Body of pancreas (tissue), 4 donors: ENCODE measurements at regions not wholly inside any gene's neighbourhood (a gene's known extent, or its start where the extent isn't known, plus 50 kb on each side); places are given as distances from the start of the nearest gene placed in this dataset.

Source experiments
- ATAC-seq: fragments of 150-250 bp; one replicate; pipeline ENCODE4 v1.9.1; 2016
- DNase-seq, 4 donors: peaks; one replicate each; pipeline ENCODE4 v3.0.0-alpha.2; 2019
- H3K27ac ChIP-seq, 4 donors: fragments of 200-600 bp; sonication (generic); 1 replicate in 3 of 4; 2 replicates in 1 of 4; pipeline versions ENCODE4 v1.5.1 to v1.6.1; 2016 to 2019; ENCODE audit warnings: mild to moderate bottlenecking in 1 of 4, mixed read lengths in 1 of 4, moderate library complexity in 1 of 4
- H3K27me3 ChIP-seq, 2 donors: fragments of 200-600 bp; sonication (generic); one replicate each; pipeline ENCODE4 v1.6.0; 2016; ENCODE audit warnings: mild to moderate bottlenecking in 1 of 2
- H3K36me3 ChIP-seq, 2 donors: fragments of 200-600 bp; sonication (generic); replicated peaks in 1 of 2; 2 replicates each; pipeline ENCODE4 v1.5.1; 2016; ENCODE audit warnings: low read depth in 2 of 2; ENCODE audit not compliant: insufficient read depth in 1 of 2
- H3K4me1 ChIP-seq: fragments of 200-600 bp; sonication (generic); one replicate; pipeline ENCODE4 v1.6.0; 2016
- H3K4me3 ChIP-seq, 2 donors: fragments of 200-600 bp; sonication (generic); 1 replicate in 1 of 2; 2 replicates in 1 of 2; pipeline ENCODE4 v1.5.1; 2016 to 2019
- H3K9me3 ChIP-seq, 3 donors: fragments of 200-600 bp; sonication (generic); 1 replicate in 2 of 3; 2 replicates in 1 of 3; pipeline ENCODE4 v1.5.1; 2016
- CTCF ChIP-seq, 7 experiments: fragments of 450-650 bp in 4 of 7; fragments of 200-600 bp in 3 of 7; sonication (generic) in 3 of 7; IDR thresholded peaks; one replicate each; pipeline ENCODE4 v1.5.1; 2016 to 2019; ENCODE audit warnings: antibody characterized with exemption in 7 of 7
- POLR2A ChIP-seq, 3 donors: fragments of 450-650 bp; IDR thresholded peaks; one replicate each; pipeline ENCODE4 v1.6.1; 2016; ENCODE audit warnings: antibody characterized with exemption in 3 of 3, mild to moderate bottlenecking in 2 of 3
- WGBS, 2 donors: methylation state at CpG; one replicate each; pipeline ENCODE4 v1.1.5; 2017; 5-methylcytosine and 5-hydroxymethylcytosine counted together
- intact Hi-C: fragments of 100-400 bp; cut with DNase I; formaldehyde crosslinking; loops from one replicate; pipeline ENCODE4 v1.15.1; 2023

- TF ChIP-seq CTCF (IDR thresholded peaks at IDR 0.05), result no peak
- TF ChIP-seq POLR2A (IDR thresholded peaks at IDR 0.05), result no peak
- H3K27me3 ChIP-seq, result no peaks in the 10 kb centered on the region
- no peaks in the 10 kb centered on the region for H3K36me3 ChIP-seq
- intact Hi-C loops, result no loop called here
- H3K4me3 ChIP-seq, result no peak overlapping the region
- H3K4me1 ChIP-seq, result no peaks in the 10 kb centered on the region
- ATAC-seq (no peak), DNase-seq (no peak)
- H3K9me3 ChIP-seq, result no peaks in the 10 kb centered on the region
- 27 to 43% methylated on average over 4 of the region's 4 CpGs for WGBS, 2 donors
- no peak overlapping the region for H3K27ac ChIP-seq
These were observed 398.9 kb upstream of the ZNF507 start for GRCh38 chr19:31946491-31946890.

DNA sequence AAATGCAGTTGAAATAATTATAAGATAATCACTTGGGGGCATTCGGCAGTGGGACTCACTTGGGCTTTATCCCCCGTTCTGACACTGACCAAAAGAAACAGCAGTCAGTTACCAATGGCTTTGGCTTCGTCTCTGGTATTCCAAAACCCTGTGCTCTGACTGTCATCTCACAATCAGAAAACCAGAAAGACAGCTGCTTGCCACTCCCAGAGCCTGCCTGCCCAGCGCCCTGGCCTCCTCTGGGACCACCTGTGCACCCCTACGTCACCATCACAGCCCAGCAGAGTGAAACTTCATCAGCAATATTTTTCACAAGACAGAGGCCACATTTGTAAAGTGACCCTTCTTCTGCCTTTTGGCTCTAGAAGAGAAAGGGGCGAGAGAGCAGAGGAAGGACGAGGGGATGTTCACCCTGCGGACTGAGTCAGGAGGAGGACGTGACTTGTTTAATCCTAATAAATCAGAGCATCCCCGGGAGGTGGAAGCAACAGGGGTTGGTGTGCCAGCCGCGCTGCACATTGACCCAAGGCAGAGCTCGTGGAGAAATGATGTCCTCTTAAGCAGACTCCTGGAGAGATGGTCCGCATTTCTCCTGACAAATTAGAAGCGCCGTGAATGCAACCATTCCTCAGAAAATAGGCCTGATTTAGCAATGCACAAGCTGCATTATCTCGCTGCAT lies 397.8 kb upstream of the ZNF507 start:
- Histone ChIP-seq H3K4me1 (no peaks in the 10 kb centered on the region), H3K27ac (no peak overlapping the region), H3K36me3 (no peaks in the 10 kb centered on the region), H3K9me3 (no peaks in the 10 kb centered on the region), H3K4me3 (no peak overlapping the region), H3K27me3 (no peaks in the 10 kb centered on the region)
- DNase-seq, result no peak
- intact Hi-C loops, result no loop called here
- no peak for ATAC-seq
- 59 to 66% methylated on average over 17 of the region's 17 CpGs for WGBS, 2 donors
- TF ChIP-seq POLR2A (IDR thresholded peaks at IDR 0.05), result no peak
- TF ChIP-seq CTCF (IDR thresholded peaks at IDR 0.05), result no peak

DNA sequence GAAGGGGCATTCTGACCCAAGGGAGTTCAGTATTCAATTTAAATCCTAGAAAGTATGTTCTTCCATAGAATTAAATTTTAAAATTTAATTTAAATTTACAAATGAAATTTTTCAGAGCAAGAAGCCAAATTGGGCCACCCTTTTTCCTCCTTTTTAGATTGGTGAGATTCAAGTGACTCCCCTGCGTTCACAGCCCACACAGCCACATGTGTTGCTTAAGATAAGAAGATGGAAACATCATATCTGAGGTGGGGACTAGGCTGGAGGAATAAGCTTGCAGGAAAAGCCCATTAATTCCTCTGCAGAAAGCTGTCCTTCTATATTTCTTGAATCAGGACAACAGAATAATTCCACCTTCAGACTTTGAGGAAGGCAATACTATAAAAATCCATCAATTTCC lies 392.7 kb upstream of the ZNF507 start:
- no peaks in the 10 kb centered on the region for H3K4me1 ChIP-seq
- H3K27ac ChIP-seq, result no peak overlapping the region
- no peaks in the 10 kb centered on the region for H3K9me3 ChIP-seq
- intact Hi-C loops, result no loop called here
- no peak overlapping the region for H3K4me3 ChIP-seq
- ATAC-seq (no peak), DNase-seq (no peak)
- H3K27me3 ChIP-seq, result no peaks in the 10 kb centered on the region
- H3K36me3 ChIP-seq, result no peaks in the 10 kb centered on the region
- 35 to 59% methylated on average over 1 of the region's 1 CpG for WGBS, 2 donors
- no peak for TF ChIP-seq POLR2A (IDR thresholded peaks at IDR 0.05)
- no peak for TF ChIP-seq CTCF (IDR thresholded peaks at IDR 0.05)

DNA sequence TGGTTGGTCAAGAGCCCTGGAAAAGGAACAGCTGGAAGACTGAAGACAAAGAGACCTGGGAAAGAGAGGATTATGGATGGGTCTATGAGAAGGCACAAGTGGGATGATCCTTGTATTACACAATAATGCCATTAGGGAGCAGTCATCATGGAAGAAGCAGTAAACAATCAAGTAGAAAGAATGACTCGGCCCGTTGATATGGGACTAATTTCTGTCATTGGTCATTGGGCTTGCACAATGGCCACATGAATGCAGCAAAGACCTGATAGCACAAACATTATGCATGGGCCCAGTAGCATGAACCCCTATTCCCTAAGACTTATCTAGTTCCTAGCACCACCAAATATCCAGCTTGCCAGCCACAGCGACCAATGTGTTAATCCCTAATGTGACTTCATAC lies 390.3 kb upstream of the ZNF507 start:
- intact Hi-C loops, result no loop called here
- Histone ChIP-seq H3K27me3 (no peaks in the 10 kb centered on the region), H3K4me1 (no peaks in the 10 kb centered on the region), H3K4me3 (no peak overlapping the region), H3K9me3 (no peaks in the 10 kb centered on the region), H3K27ac (no peak overlapping the region), H3K36me3 (no peaks in the 10 kb centered on the region)
- TF ChIP-seq CTCF (IDR thresholded peaks at IDR 0.05), result no peak
- no peak for TF ChIP-seq POLR2A (IDR thresholded peaks at IDR 0.05)
- no peak for ATAC-seq
- WGBS, 2 donors, result 65 to 91% methylated on average over 3 of the region's 3 CpGs
- no peak for DNase-seq

DNA sequence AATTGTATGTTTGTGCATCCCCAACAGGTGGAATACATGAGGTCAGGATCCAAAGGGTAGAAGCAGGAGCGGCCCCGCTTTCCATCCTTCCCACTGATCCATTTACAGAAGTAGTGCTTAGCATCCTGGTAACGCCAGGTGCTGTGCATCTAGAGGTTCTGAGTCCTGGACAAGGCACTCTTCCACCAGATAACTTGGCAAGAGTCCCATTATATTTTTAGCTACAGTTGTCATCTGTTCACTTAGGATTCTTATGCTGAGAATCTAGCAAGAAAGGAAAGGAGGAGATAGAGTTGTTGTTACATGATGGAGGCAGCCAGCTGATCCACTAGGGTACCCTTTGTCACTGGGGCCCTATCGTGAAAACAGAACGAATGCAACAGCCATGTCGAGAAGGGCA lies 389.5 kb upstream of the ZNF507 start:
- intact Hi-C loops, result no loop called here
- Histone ChIP-seq H3K27me3 (no peaks in the 10 kb centered on the region), H3K9me3 (no peaks in the 10 kb centered on the region), H3K4me3 (no peak overlapping the region), H3K27ac (no peak overlapping the region), H3K36me3 (no peaks in the 10 kb centered on the region), H3K4me1 (no peaks in the 10 kb centered on the region)
- no peak for TF ChIP-seq CTCF (IDR thresholded peaks at IDR 0.05)
- TF ChIP-seq POLR2A (IDR thresholded peaks at IDR 0.05), result no peak
- 59 to 68% methylated on average over 6 of the region's 6 CpGs for WGBS, 2 donors
- no peak for ATAC-seq
- DNase-seq, result no peak
